Fibroblast of mammary gland (primary cell): ENCODE measurements at regions not wholly inside any gene's neighbourhood (a gene's known extent, or its start where the extent isn't known, plus 50 kb on each side); places are given as distances from the start of the nearest gene placed in this dataset.

ENCODE experiments used
- DNase-seq: peaks from one replicate; pipeline ENCODE4 v3.0.0-alpha.2; 2010; ENCODE audit warnings: low read depth
- H3K4me3 ChIP-seq: 2 replicates; pipeline ENCODE4 v1.5.1; 2011; ENCODE audit warnings: low read depth, mild to moderate bottlenecking, low read length, moderate library complexity; ENCODE audit not compliant: control insufficient read depth
- TF ChIP-seq, protein P1 (sequence below): conservative IDR thresholded peaks from 2 replicates; pipeline ENCODE4 v1.5.1; 2011; ENCODE audit warnings: low read depth, low read length, inconsistent platforms; ENCODE audit not compliant: control insufficient read depth, insufficient read depth

GRCh38 chr5:54844266-54844665 is 141.1 kb downstream of the ESM1 start:
- TF ChIP-seq, protein P1, sequence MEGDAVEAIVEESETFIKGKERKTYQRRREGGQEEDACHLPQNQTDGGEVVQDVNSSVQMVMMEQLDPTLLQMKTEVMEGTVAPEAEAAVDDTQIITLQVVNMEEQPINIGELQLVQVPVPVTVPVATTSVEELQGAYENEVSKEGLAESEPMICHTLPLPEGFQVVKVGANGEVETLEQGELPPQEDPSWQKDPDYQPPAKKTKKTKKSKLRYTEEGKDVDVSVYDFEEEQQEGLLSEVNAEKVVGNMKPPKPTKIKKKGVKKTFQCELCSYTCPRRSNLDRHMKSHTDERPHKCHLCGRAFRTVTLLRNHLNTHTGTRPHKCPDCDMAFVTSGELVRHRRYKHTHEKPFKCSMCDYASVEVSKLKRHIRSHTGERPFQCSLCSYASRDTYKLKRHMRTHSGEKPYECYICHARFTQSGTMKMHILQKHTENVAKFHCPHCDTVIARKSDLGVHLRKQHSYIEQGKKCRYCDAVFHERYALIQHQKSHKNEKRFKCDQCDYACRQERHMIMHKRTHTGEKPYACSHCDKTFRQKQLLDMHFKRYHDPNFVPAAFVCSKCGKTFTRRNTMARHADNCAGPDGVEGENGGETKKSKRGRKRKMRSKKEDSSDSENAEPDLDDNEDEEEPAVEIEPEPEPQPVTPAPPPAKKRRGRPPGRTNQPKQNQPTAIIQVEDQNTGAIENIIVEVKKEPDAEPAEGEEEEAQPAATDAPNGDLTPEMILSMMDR = no peak
- DNase-seq = no peak
- no peak overlapping the region for H3K4me3 ChIP-seq

DNA sequence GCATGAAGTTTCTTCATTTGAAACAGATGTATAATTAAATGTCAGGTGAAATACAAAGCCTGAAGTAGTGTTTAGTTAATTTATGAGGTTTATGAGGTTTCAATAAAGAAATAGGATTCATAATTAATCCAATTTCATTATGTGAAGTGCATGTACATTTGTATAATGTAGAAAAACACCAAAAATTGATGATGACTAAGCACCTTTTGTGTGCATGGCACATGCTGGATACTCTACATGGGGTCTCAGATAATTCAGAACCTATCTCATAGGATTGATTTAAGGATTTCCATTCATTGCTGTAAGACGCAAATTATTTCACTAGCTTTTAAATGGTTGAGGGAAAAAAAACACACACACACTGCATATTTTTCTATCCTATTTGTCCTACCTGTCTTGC is 143.9 kb downstream of the ESM1 start:
- DNase-seq = no peak
- no peak overlapping the region for H3K4me3 ChIP-seq
- TF ChIP-seq, protein P1 = no peak

- H3K4me3 ChIP-seq = no peak overlapping the region
- TF ChIP-seq, protein P1 = no peak
- DNase-seq = no peak
Measured at GRCh38 chr5:54838843-54839242, 146.6 kb downstream of the ESM1 start.

- no peak overlapping the region for H3K4me3 ChIP-seq
- TF ChIP-seq, protein P1 = no peak
- DNase-seq = no peak
Measured at GRCh38 chr5:54837981-54838380, 147.4 kb downstream of the ESM1 start.

- TF ChIP-seq, protein P1 = no peak
- H3K4me3 ChIP-seq = no peak overlapping the region
- no peak for DNase-seq
Measured at GRCh38 chr5:54837093-54837492, 148.3 kb downstream of the ESM1 start.

- H3K4me3 ChIP-seq = no peak overlapping the region
- DNase-seq = peak; percentile 25
- TF ChIP-seq, protein P1 = no peak
Measured at GRCh38 chr5:54835647-54836046, 149.7 kb downstream of the ESM1 start.

DNA sequence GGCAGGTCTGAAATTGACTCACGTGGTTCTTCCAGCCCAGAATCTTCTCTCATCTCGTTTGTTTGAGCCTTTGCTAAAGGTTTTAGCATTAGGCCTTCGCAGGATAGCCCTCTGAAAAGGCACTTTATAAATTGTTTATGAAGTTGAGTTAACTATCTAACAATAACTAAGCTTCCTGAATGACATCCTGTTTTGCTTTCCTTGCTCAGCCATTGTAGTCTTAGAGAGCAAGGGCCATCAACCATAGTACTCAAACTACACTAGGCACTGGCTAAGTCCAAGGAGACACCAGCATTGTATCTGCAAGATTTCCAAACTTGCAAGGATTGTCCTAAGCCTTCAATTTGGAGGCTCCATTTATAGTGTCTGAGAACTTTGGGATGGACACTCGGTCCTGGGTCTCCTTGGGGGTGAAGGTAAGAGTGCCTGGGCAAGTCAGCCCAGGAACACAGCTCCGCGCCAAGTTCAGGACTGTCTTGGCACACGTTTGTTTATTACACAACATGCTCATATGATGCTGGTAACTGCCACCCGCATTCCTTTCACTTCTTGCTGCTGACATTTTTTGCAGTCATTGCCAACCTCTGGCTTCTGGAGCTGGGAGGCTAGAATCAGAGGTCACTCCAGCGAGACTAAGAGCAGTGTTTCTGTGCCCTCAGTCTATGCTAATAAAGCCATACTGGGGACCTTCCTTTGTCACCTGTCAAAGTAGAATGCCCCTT is 151.1 kb downstream of the ESM1 start:
- no peak for DNase-seq
- TF ChIP-seq, protein P1 = no peak
- no peak overlapping the region for H3K4me3 ChIP-seq
